ENCODE measurements at regions not wholly inside any gene's neighbourhood (a gene's known extent, or its start where the extent isn't known, plus 50 kb on each side); places are given as distances from the start of the nearest gene placed in this dataset.

- no peaks in the 10 kb centered on the region for H3K9me3 ChIP-seq
- no peaks in the 10 kb centered on the region for H3K4me1 ChIP-seq
- no peak overlapping the region for H3K4me3 ChIP-seq (replicated peaks in 1 of 3)
- DNase-seq: no peak
- WGBS, 2 donors: 73 to 88% methylated on average over 2 of the region's 2 CpGs
- TF ChIP-seq CTCF (IDR thresholded peaks at IDR 0.05) (no peak), POLR2A (IDR thresholded peaks at IDR 0.05) (no peak)
- H3K27me3 ChIP-seq: no peaks in the 10 kb centered on the region
- intact Hi-C loops (cut with DNase I): no loop called here
- H3K27ac ChIP-seq: no peak overlapping the region
- no peaks in the 10 kb centered on the region for H3K36me3 ChIP-seq
Observed at GRCh38 chr5:35461530-35461929, 156.1 kb upstream of the SPEF2 start.

GRCh38 chr5:35458824-35459207, 158.8 kb upstream of the SPEF2 start:
- TF ChIP-seq POLR2A (IDR thresholded peaks at IDR 0.05) (no peak), CTCF (IDR thresholded peaks at IDR 0.05) (no peak)
- H3K9me3 ChIP-seq: no peaks in the 10 kb centered on the region
- H3K36me3 ChIP-seq: no peaks in the 10 kb centered on the region
- no peaks in the 10 kb centered on the region for H3K4me1 ChIP-seq
- intact Hi-C loops (cut with DNase I): no loop called here
- H3K4me3 ChIP-seq (replicated peaks in 1 of 3): no peak overlapping the region
- no peaks in the 10 kb centered on the region for H3K27me3 ChIP-seq
- no peak overlapping the region for H3K27ac ChIP-seq
- peak; percentile 57 to 64 for DNase-seq
- 12 to 14% methylated on average over 1 of the region's 1 CpG for WGBS, 2 donors

- WGBS, 2 donors: 75 to 80% methylated on average over 5 of the region's 5 CpGs
- Histone ChIP-seq H3K27ac (no peak overlapping the region), H3K4me3 (replicated peaks in 1 of 3) (no peak overlapping the region), H3K9me3 (no peaks in the 10 kb centered on the region), H3K27me3 (no peaks in the 10 kb centered on the region), H3K4me1 (no peaks in the 10 kb centered on the region), H3K36me3 (no peaks in the 10 kb centered on the region)
- intact Hi-C loops (cut with DNase I): no loop called here
- no peak for TF ChIP-seq POLR2A (IDR thresholded peaks at IDR 0.05)
- TF ChIP-seq CTCF (IDR thresholded peaks at IDR 0.05): no peak
- no peak for DNase-seq
Observed at GRCh38 chr5:35457912-35458823, 159.5 kb upstream of the SPEF2 start.

- 65 to 71% methylated on average over 1 of the region's 1 CpG for WGBS, 2 donors
- TF ChIP-seq POLR2A (IDR thresholded peaks at IDR 0.05) (no peak), CTCF (IDR thresholded peaks at IDR 0.05) (no peak)
Observed at GRCh38 chr5:35456506-35456905, 161.2 kb upstream of the SPEF2 start.

GRCh38 chr5:35454011-35454525, 163.6 kb upstream of the SPEF2 start:
- intact Hi-C loops (cut with DNase I): no loop called here
- no peak for DNase-seq
- Histone ChIP-seq H3K27me3 (no peaks in the 10 kb centered on the region), H3K4me3 (replicated peaks in 1 of 3) (no peak overlapping the region), H3K4me1 (no peaks in the 10 kb centered on the region), H3K27ac (no peak overlapping the region), H3K9me3 (no peaks in the 10 kb centered on the region), H3K36me3 (no peaks in the 10 kb centered on the region)
- no peak for TF ChIP-seq CTCF (IDR thresholded peaks at IDR 0.05)
- no peak for TF ChIP-seq POLR2A (IDR thresholded peaks at IDR 0.05)
- 87 to 88% methylated on average over 3 of the region's 3 CpGs for WGBS, 2 donors

More at GRCh38 chr5:35456506-35456905, 161.2 kb upstream of the SPEF2 start:
- Histone ChIP-seq H3K9me3 (no peaks in the 10 kb centered on the region), H3K36me3 (no peaks in the 10 kb centered on the region), H3K4me3 (replicated peaks in 1 of 3) (no peak overlapping the region), H3K27me3 (no peaks in the 10 kb centered on the region), H3K4me1 (no peaks in the 10 kb centered on the region), H3K27ac (no peak overlapping the region)
- no peak for DNase-seq
- intact Hi-C loops (cut with DNase I): no loop called here
